ENCODE measurements at regions not wholly inside any gene's neighbourhood (a gene's known extent, or its start where the extent isn't known, plus 50 kb on each side); places are given as distances from the start of the nearest gene placed in this dataset.

DNA sequence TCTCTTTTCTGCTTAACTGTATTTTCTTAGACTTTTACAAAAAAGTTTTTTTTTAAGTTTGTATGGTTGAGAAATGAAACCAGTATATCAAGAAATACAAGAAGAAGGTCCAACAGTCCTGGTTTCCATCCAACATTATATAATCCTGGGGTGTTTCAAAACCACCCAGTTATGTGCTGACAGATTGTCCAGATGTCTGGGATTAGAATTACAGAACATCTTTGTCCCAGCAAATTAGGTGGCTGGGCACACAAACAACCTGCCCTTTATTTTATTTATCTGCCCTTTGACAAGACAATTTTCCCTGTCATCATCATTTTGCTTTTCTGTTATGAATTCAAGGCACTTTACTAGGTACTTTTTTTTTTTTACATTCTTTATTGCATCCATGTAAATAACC, 622.1 kb downstream of the PLPP3 start:
- FAIRE-seq (no peak), DNase-seq (ENCODE audit: low read depth in 1 of 2, low spot score in 2 of 2) (no peak)
- Histone ChIP-seq H3K18ac (ENCODE audit: extremely low read depth, low read length) (no peak overlapping the region), H3K23ac (ENCODE audit: insufficient read length) (no peak overlapping the region), H2BK15ac (ENCODE audit: low read length) (no peak overlapping the region), H3K4me3 (ENCODE audit: extremely low read depth in 1 of 4, insufficient read depth in 2 of 4, low read depth in 3 of 4, low read length in 4 of 4) (no peak overlapping the region), H3K9me3 (ENCODE audit: insufficient read depth in 2 of 2, low read depth in 1 of 2, low read length in 1 of 2) (no peaks in the 10 kb centered on the region), H2BK120ac (replicated peaks; ENCODE audit: low read depth, low read length) (no peak overlapping the region), H3K4ac (replicated peaks; ENCODE audit: insufficient read length, low read depth, low read length) (no peak overlapping the region), H2BK20ac (ENCODE audit: low read length) (no peak overlapping the region), H3K79me1 (ENCODE audit: low read depth, low read length) (no peaks in the 10 kb centered on the region), H4K5ac (ENCODE audit: insufficient read length, low read depth, low read length) (no peak overlapping the region), H3K27me3 (replicated peaks in 1 of 4; ENCODE audit: control insufficient read depth in 3 of 4, extremely low read depth in 1 of 4, insufficient read depth in 3 of 4, low read length in 3 of 4) (no peaks in the 10 kb centered on the region), H3K79me2 (ENCODE audit: control insufficient read depth in 1 of 2, insufficient read depth in 2 of 2, low read length in 2 of 2) (no peaks in the 10 kb centered on the region), H3K14ac (ENCODE audit: insufficient read length) (no peak overlapping the region), H3K36me3 (ENCODE audit: control insufficient read depth in 2 of 4, insufficient read depth in 4 of 4, low read length in 3 of 4) (no peaks in the 10 kb centered on the region), H3K9ac (replicated peaks in 1 of 4; ENCODE audit: extremely low read depth in 1 of 4, low read depth in 3 of 4, low read length in 3 of 4) (no peak overlapping the region), H4K8ac (ENCODE audit: extremely low read depth, insufficient read depth, low read length) (no peak overlapping the region), H4K20me1 (replicated peaks in 1 of 2; ENCODE audit: control insufficient read depth in 1 of 2, insufficient read depth in 2 of 2, low read length in 2 of 2) (no peaks in the 10 kb centered on the region), H2AFZ (ENCODE audit: low read length) (no peak overlapping the region), H2AK5ac (ENCODE audit: low read depth, low read length) (no peak overlapping the region), H3K4me2 (ENCODE audit: insufficient read depth in 1 of 2, low read depth in 2 of 2, low read length in 2 of 2) (no peak overlapping the region), H4K91ac (replicated peaks; ENCODE audit: insufficient read length, low read length) (no peak overlapping the region), H3K23me2 (ENCODE audit: low read depth, low read length) (no peaks in the 10 kb centered on the region), H2BK5ac (ENCODE audit: low read depth, low read length) (no peak overlapping the region), H3K56ac (replicated peaks; ENCODE audit: insufficient read length, low read depth, low read length) (no peak overlapping the region), H2BK12ac (ENCODE audit: low read depth, low read length) (no peak overlapping the region), H3K27ac (ENCODE audit: low read depth, low read length) (no peak overlapping the region), H3K4me1 (replicated peaks in 1 of 4; ENCODE audit: control insufficient read depth in 3 of 4, insufficient read depth in 4 of 4, low read length in 3 of 4) (peaks cover 0 to 3% (median 0%) of the 10 kb centered on the region in 4 experiments; a peak in 1 of 7 replicates)
- ChIA-PET POLR2A (ENCODE audit: partially characterized antibody) (no interaction called here), CTCF (ENCODE audit: partially characterized antibody) (no interaction called here)
- no peak for TF ChIP-seq SAP30 (IDR thresholded peaks at IDR 0.05; ENCODE audit: insufficient read depth, insufficient replicate concordance, low read length)
- TF ChIP-seq MAFK (IDR thresholded peaks at IDR 0.05; ENCODE audit: low read depth, low read length) = no peak
- TF ChIP-seq RAD21 (IDR thresholded peaks at IDR 0.05 in 1 of 2, conservative IDR thresholded peaks at IDR 0.05 in 1 of 2; ENCODE audit: low read depth in 2 of 2, low read length in 2 of 2) = no peak
- TF ChIP-seq EGR1 (IDR thresholded peaks at IDR 0.05; ENCODE audit: borderline replicate concordance, low read depth, low read length) = no peak
- TF ChIP-seq GTF2F1 (IDR thresholded peaks at IDR 0.05; ENCODE audit: borderline replicate concordance, low read depth, low read length) = no peak
- no peak for TF ChIP-seq NANOG (IDR thresholded peaks at IDR 0.05; ENCODE audit: insufficient read depth, low read depth, low read length, poor library complexity, severe bottlenecking)
- no peak for TF ChIP-seq EP300 (IDR thresholded peaks at IDR 0.05; ENCODE audit: borderline replicate concordance in 1 of 2, low read depth in 2 of 2, low read length in 2 of 2)
- no peak for TF ChIP-seq SRF (IDR thresholded peaks at IDR 0.05; ENCODE audit: low read depth, low read length)
- no peak for TF ChIP-seq SP4 (IDR thresholded peaks at IDR 0.05; ENCODE audit: low read length)
- TF ChIP-seq, protein P1, sequence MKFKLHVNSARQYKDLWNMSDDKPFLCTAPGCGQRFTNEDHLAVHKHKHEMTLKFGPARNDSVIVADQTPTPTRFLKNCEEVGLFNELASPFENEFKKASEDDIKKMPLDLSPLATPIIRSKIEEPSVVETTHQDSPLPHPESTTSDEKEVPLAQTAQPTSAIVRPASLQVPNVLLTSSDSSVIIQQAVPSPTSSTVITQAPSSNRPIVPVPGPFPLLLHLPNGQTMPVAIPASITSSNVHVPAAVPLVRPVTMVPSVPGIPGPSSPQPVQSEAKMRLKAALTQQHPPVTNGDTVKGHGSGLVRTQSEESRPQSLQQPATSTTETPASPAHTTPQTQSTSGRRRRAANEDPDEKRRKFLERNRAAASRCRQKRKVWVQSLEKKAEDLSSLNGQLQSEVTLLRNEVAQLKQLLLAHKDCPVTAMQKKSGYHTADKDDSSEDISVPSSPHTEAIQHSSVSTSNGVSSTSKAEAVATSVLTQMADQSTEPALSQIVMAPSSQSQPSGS (IDR thresholded peaks at IDR 0.05; ENCODE audit: low read length) = no peak
- TF ChIP-seq SP2 (IDR thresholded peaks at IDR 0.05; ENCODE audit: low read length) = no peak
- TF ChIP-seq CHD1 (IDR thresholded peaks at IDR 0.05; ENCODE audit: low read depth, low read length) = no peak
- TF ChIP-seq PHF8 (conservative IDR thresholded peaks at IDR 0.05; ENCODE audit: low read depth, low read length) = no peak
- no peak for TF ChIP-seq EZH2 (IDR thresholded peaks at IDR 0.05; ENCODE audit: low read depth, low read length, severe bottlenecking)
